ENCODE measurements at regions not wholly inside any gene's neighbourhood (a gene's known extent, or its start where the extent isn't known, plus 50 kb on each side); places are given as distances from the start of the nearest gene placed in this dataset.
"Not testable (repeated sequence)": the region's sequence is repeated elsewhere in the genome, so short reads cannot be mapped to it uniquely, and the experiment has no call there.

DNA sequence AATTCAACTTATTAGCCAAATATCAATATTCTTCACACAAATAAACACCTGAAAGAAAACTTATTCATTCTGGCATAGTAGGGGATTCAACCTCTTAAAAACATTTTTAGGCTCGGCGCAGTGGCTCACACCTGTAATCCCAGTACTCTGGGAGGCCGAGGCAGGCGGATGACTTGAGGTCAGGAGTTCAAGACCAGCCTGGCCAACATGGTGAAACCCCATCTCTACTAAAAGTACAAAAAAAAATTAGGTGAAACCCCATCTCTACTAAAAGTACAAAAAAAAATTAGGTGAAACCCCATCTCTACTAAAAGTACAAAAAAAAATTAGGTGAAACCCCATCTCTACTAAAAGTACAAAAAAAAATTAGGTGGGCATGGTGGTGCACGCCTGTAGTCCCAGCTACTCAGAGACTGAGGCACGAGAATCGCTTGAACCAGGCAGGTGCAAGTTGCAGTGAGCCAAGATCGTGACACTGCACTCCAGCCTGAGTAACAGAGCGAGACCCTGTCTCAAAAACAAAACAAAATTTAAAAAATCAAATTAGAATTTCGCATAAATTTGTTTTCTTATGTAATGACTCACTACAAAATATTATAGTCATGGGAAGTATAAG is 308.0 kb upstream of the POU5F2 start:
- H3K9me3 Mint-ChIP-seq; DNase-seq; H3K4me3 Mint-ChIP-seq; H3K4me1 Mint-ChIP-seq (ENCODE audit: low read depth in 2 of 2); H3K27ac Mint-ChIP-seq; ATAC-seq (replicated peaks); H3K27me3 Mint-ChIP-seq: not testable (repeated sequence)
- H3K36me3 Mint-ChIP-seq (ENCODE audit: insufficient read depth): peaks cover 43% of the 10 kb centered on the region

DNA sequence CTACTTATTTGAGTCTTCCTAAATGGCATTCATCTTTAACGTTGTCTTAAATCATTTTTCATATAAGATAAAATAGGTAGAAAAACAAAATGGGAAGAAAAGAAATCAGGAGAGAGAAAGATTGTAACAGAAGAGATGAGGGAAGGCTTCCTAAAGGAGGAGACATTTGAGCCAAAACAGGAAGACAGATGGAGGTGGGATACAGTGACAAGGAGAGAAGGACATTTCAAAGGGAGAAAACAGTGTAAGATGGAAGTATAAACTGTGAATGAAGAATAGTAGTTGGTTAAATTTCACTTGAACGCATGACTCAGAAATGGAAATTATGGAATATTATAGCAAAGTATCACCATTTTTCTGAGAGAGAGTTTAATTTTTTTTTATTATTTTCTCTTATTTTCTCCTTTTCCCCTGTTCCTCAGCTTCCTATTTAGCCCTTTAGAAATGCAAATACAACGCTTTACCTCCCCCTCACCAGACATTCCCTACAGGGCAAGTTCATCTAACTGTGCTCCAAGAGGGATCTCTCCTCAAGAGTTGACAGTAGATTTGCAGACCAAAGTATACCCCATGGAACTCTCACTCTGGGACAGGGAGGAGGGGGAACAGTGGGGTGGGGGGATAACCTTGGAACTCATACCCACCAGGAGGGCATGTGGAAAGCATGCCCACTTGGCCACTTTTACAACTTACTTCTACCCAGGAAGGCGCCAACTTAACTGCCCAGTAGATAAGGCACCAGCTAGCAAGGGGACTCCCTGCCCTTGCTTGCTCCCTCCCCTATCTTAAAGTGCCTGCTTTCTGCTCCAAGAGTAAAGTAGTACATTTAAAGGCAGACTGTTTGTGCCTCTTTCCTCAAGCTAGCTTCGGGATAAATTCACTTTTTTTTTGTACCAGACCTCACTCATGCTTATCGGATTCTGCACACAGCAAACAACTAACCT is 304.7 kb upstream of the POU5F2 start:
- Mint-ChIP-seq H3K4me3 (no peak overlapping the region), H3K27me3 (no peaks in the 10 kb centered on the region), H3K36me3 (ENCODE audit: insufficient read depth) (peaks cover 35% of the 10 kb centered on the region), H3K27ac (no peak overlapping the region), H3K9me3 (no peaks in the 10 kb centered on the region), H3K4me1 (ENCODE audit: low read depth in 2 of 2) (peaks cover 0 to 2% of the 10 kb centered on the region in 2 donors)
- DNase-seq: no peak
- no peak for ATAC-seq (replicated peaks)

DNA sequence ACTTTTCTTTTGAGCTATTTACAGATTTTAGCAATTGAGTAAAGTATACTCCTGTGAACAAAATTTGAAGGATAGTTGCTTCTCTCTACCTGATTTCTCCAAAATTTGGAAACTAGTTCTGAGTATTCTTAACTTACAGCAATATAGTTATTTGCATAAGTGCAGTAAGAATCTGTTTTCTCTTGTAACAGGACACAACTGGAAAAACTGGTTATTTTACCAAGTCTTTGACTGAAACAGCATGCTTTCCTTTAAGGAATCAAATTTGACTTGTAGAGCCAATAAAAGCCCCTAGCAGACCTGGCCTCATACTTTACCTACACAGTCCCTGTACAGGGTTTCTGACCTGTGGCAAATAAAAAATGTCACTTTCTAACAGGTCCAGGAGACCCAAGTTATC is 301.9 kb upstream of the POU5F2 start:
- no peak overlapping the region for H3K4me3 Mint-ChIP-seq
- H3K9me3 Mint-ChIP-seq: no peaks in the 10 kb centered on the region
- ATAC-seq (replicated peaks) (no peak), DNase-seq (no peak)
- H3K27ac Mint-ChIP-seq: no peak overlapping the region
- H3K4me1 Mint-ChIP-seq (ENCODE audit: low read depth in 2 of 2): peaks cover 3 to 8% of the 10 kb centered on the region in 2 donors
- no peaks in the 10 kb centered on the region for H3K27me3 Mint-ChIP-seq
- peaks cover 24% of the 10 kb centered on the region for H3K36me3 Mint-ChIP-seq (ENCODE audit: insufficient read depth)

DNA sequence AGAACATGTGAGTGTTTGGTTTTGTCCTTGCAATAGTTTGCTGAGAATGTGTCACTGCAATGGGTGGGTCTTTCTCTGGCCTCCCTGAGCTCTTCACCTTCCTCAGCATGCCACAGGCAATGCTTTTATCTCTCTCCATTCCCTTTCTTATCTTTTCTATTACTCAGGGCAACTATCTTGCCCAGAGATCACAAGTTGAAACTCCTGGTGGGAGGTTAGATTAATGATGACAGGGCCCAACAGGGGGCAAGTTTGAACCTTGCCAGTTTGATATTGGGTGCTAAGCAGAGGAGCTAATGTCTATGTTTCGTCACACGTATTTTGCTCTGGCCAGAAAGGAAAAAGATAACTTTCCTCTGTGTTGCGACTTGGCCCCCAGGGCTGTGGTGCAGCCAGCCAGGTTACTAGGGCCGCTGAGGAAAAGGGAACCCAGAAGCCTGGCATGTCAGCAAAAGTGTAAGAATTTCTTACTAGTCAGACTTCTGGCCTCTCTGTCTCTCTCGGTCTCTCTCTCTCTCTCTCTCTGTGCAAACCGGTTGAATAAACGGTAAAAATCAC is 299.3 kb upstream of the POU5F2 start:
- Mint-ChIP-seq H3K4me3 (no peak overlapping the region), H3K36me3 (ENCODE audit: insufficient read depth) (peaks cover 12% of the 10 kb centered on the region), H3K27ac (peak overlapping the region in 1 of 2 donors; percentile 6), H3K9me3 (no peaks in the 10 kb centered on the region), H3K4me1 (ENCODE audit: low read depth in 2 of 2) (peaks cover 3 to 8% of the 10 kb centered on the region in 2 donors), H3K27me3 (no peaks in the 10 kb centered on the region)
- DNase-seq: no peak
- ATAC-seq (replicated peaks): no peak

DNA sequence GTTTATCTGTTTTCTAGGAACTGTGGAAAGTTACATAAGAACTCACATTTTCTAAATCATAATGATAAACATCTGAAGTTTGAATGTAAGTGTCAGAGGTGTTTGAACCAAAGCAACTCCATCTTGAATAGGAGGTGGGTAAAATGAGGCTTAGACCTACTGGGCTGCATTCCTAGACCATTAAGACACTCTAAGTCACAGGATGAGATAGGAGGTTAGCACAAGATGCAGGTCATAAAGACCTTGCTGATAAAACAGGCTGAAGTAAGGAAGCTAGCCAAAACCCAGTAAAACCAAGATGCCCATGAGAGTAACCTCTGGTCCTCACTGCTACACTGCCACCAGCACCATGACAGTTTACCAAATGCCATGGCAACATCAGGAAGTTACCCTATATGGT is 297.7 kb upstream of the POU5F2 start:
- peaks cover 6% of the 10 kb centered on the region for H3K36me3 Mint-ChIP-seq (ENCODE audit: insufficient read depth)
- no peaks in the 10 kb centered on the region for H3K27me3 Mint-ChIP-seq
- H3K4me3 Mint-ChIP-seq: no peak overlapping the region
- peaks cover 6 to 8% of the 10 kb centered on the region in 2 donors for H3K4me1 Mint-ChIP-seq (ENCODE audit: low read depth in 2 of 2)
- no peak overlapping the region for H3K27ac Mint-ChIP-seq
- DNase-seq: no peak
- no peak for ATAC-seq (replicated peaks)
- no peaks in the 10 kb centered on the region for H3K9me3 Mint-ChIP-seq

DNA sequence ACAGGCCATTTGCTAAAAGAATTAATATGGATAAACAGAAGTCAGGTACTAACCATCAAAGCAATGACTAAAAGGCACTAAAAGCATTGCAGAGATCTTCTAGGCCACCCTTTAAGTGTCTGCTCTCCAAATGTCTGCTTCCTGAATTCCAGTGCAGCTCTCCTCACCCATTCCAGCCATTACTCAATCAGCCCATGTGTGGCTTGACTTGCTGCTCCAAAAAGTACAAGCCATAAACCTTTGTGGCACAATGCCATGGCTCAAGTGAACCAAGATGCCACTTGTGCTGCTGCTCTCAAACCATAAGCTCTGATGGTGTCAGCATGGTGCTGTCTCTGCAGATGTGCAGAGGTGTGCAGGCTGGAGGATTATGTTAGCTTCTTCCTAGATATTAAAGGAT is 290.2 kb upstream of the POU5F2 start:
- Mint-ChIP-seq H3K36me3 (ENCODE audit: insufficient read depth) (peaks cover 5% of the 10 kb centered on the region), H3K27ac (no peak overlapping the region), H3K9me3 (no peaks in the 10 kb centered on the region), H3K4me1 (ENCODE audit: low read depth in 2 of 2) (peaks cover 8 to 9% of the 10 kb centered on the region in 2 donors), H3K27me3 (no peaks in the 10 kb centered on the region), H3K4me3 (no peak overlapping the region)
- DNase-seq (no peak), ATAC-seq (replicated peaks) (no peak)

DNA sequence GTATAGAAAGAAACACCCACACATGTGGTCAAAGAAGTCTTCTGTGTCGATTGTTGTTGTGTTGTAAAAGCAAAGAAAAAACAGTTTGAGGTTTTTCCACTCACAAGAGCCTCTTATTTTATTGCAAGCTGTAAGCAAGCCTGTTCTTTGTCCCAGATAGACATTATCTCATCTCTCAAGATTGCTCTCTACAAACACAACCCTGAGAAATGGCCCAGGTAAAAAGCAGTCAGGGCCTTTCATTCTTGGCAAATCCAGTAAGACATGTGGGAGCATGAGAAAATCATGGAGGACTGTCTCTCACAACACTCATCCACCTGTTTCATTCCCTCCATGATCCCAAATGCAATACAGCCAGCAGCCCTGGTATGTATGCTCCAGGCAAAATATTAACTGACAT is 286.6 kb upstream of the POU5F2 start:
- H3K4me3 Mint-ChIP-seq: no peak overlapping the region
- H3K27me3 Mint-ChIP-seq: no peaks in the 10 kb centered on the region
- ATAC-seq (replicated peaks): no peak

DNA sequence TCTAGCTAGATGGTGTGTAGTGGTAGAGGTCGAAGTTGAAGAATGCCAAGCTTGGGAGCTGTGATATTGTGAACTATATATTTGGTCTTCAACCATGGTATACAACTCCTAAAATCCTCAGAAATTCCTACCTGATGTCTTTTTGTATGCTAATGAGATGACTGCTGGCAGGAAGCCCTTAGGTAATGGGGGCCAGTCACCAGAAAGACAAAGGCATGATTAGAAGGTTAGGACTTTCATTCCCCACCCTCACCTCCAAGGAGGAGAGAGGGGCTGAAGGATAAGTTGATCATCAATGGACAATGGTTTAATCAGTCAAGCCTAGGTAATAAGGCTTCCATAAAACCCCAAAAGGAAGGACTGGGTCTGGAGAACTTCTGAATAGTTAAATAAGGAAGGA is 285.7 kb upstream of the POU5F2 start:
- H3K27ac Mint-ChIP-seq: no peak overlapping the region

More for the DNA sequence above, 286.6 kb upstream of the POU5F2 start:
- no peak overlapping the region for H3K27ac Mint-ChIP-seq
- H3K4me1 Mint-ChIP-seq (ENCODE audit: low read depth in 2 of 2): peaks cover 12 to 20% of the 10 kb centered on the region in 2 donors
- peaks cover 2% of the 10 kb centered on the region for H3K36me3 Mint-ChIP-seq (ENCODE audit: insufficient read depth)
- no peak for DNase-seq
- H3K9me3 Mint-ChIP-seq: no peaks in the 10 kb centered on the region

DNA sequence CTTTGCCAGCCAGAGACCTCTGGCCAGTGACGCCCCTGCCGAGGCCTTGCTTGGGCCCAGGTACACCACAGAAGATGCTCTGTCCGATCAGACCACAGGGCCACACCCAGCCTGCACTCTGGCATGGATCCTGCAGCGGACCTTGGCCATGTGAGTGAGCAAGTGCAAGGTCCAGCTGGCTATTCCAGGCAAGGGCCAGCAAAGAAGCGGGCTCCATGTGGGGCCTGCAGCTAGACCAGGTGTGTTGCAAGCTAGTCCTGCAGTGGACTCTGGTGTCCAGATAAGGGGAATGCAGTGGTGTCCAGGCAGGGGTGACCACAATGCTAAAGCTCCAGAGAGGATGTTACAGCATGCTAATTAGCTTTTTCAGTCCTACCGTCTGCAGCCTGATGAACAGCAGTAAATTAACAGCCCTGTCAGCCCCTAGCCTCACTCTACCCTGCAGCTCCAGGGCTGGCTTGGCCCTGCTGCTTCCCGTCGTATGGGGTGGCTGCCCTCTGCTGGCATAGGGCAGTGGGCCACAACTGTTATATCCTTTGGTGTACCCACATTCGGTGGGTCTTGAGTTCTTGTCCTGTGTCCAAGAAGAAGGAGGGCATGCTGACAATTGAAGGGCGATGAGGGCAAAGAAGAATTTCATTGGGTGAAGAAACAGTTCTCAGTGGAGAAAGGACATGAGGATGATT is 284.5 kb upstream of the POU5F2 start:
- H3K27ac Mint-ChIP-seq: peak overlapping the region in 1 of 2 donors; percentile 5
- H3K36me3 Mint-ChIP-seq (ENCODE audit: insufficient read depth): peaks cover 2% of the 10 kb centered on the region
- H3K4me3 Mint-ChIP-seq: no peak overlapping the region

More for the DNA sequence above, 285.7 kb upstream of the POU5F2 start:
- H3K4me3 Mint-ChIP-seq: no peak overlapping the region
- H3K27me3 Mint-ChIP-seq: no peaks in the 10 kb centered on the region
- DNase-seq (no peak), ATAC-seq (replicated peaks) (no peak)
- H3K9me3 Mint-ChIP-seq: no peaks in the 10 kb centered on the region
- H3K4me1 Mint-ChIP-seq (ENCODE audit: low read depth in 2 of 2): peaks cover 12 to 20% of the 10 kb centered on the region in 2 donors
- H3K36me3 Mint-ChIP-seq (ENCODE audit: insufficient read depth): peaks cover 2% of the 10 kb centered on the region

DNA sequence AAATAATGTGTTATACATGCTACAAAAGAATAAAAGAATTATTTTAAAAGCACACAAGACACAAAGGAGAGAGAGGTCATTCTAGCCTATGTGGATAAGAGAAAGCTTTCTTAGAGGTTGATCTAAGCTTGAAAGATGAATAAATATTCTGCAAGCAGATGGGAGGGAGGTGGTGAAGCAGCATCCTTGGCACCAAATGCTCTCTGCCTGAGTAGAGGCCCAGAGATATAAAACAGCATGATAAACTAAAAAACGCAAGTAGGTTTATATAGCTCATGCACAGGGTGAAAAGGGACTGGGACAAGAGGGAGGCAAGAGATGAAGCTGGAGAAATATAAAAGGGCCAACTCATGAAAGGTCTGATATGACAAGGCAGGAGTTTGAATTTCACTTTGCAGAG is 283.2 kb upstream of the POU5F2 start:
- Mint-ChIP-seq H3K4me1 (ENCODE audit: low read depth in 2 of 2) (peaks cover 12 to 15% of the 10 kb centered on the region in 2 donors), H3K4me3 (no peak overlapping the region), H3K36me3 (ENCODE audit: insufficient read depth) (peaks cover 2% of the 10 kb centered on the region), H3K27me3 (no peaks in the 10 kb centered on the region), H3K9me3 (no peaks in the 10 kb centered on the region), H3K27ac (peak overlapping the region in 1 of 2 donors; percentile 4)
- DNase-seq (no peak), ATAC-seq (replicated peaks) (no peak)

More for the DNA sequence above, 284.5 kb upstream of the POU5F2 start:
- H3K9me3 Mint-ChIP-seq: no peaks in the 10 kb centered on the region
- H3K4me1 Mint-ChIP-seq (ENCODE audit: low read depth in 2 of 2): peaks cover 12 to 20% of the 10 kb centered on the region in 2 donors
- no peak for DNase-seq
- no peaks in the 10 kb centered on the region for H3K27me3 Mint-ChIP-seq
- ATAC-seq (replicated peaks): no peak

DNA sequence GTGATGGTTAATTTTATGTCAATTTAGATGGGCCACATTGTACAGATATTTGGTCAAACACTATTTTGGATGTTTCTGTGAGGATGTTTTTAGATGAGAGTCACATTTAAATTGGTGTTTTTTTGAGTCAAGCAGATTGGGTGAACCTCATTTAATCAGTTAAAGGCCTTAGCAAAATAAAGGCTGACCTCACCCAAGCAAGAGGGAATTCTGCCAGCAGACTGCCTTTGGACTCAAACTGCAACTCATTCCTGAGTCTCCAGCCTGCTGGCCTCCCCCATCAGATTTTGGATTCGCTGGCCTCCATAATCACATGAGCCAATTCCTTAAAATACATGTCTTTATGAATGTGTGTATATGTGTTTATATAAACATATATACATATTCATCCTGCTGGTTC is 282.7 kb upstream of the POU5F2 start:
- Mint-ChIP-seq H3K27me3 (no peaks in the 10 kb centered on the region), H3K4me3 (no peak overlapping the region), H3K36me3 (ENCODE audit: insufficient read depth) (peaks cover under 1% of the 10 kb centered on the region), H3K4me1 (ENCODE audit: low read depth in 2 of 2) (peaks cover 9 to 11% of the 10 kb centered on the region in 2 donors), H3K27ac (peak overlapping the region in 1 of 2 donors; percentile 4), H3K9me3 (no peaks in the 10 kb centered on the region)
- DNase-seq (no peak), ATAC-seq (replicated peaks) (no peak)

DNA sequence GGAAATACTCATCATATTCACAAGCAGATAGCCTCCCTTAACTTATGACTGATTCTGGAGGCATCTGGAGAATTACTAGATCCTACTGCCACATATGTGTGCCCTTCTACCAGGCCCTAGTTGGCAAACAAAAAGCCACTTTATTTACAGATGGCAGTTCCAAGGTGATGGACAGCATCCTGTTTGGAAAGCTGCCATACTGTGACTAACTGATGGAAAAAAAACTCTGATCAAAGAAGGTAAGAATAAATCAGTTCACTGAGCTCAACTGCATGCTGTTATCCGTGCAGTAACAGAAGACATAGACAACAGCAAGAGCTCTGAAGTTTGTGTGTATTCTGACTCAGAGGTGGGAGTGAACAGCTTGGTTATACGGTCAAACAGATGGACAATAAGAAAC is 279.8 kb upstream of the POU5F2 start:
- DNase-seq (no peak), ATAC-seq (replicated peaks) (no peak)
- H3K9me3 Mint-ChIP-seq: peaks cover 0 to 2% of the 10 kb centered on the region in 2 donors
- no peak overlapping the region for H3K4me3 Mint-ChIP-seq
- H3K4me1 Mint-ChIP-seq (ENCODE audit: low read depth in 2 of 2): peaks cover 5 to 11% of the 10 kb centered on the region in 2 donors
- no peaks in the 10 kb centered on the region for H3K27me3 Mint-ChIP-seq
- H3K27ac Mint-ChIP-seq: no peak overlapping the region
- no peaks in the 10 kb centered on the region for H3K36me3 Mint-ChIP-seq (ENCODE audit: insufficient read depth)

DNA sequence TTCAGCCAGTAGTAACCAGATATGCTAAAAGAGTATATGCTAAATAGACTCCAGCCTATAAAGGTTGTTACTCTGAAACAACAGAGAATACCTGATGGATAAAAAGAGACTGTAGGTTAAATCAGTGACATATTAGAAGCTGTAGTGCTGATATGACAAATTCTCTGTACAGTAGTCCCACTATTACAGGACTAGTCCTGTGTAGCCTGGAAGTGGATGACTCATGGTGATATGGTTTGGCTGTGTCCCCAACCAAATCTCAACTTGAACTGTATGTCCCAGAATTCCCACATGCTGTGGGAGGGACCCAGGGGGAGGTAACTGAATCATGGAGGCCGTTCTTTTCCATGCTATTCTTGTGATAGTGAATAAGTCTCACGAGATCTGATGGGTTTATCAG is 276.2 kb upstream of the POU5F2 start:
- Mint-ChIP-seq H3K27ac (peak overlapping the region in 1 of 2 donors; percentile 50), H3K27me3 (no peaks in the 10 kb centered on the region), H3K36me3 (ENCODE audit: insufficient read depth) (no peaks in the 10 kb centered on the region), H3K9me3 (peaks cover 2 to 18% of the 10 kb centered on the region in 2 donors), H3K4me1 (ENCODE audit: low read depth in 2 of 2) (peaks cover 0 to 4% of the 10 kb centered on the region in 2 donors), H3K4me3 (no peak overlapping the region)
- ATAC-seq (replicated peaks) (no peak), DNase-seq (no peak)

Measured in effector memory CD8-positive, alpha-beta T cell (primary cell).